GM12878 (cell line): ENCODE measurements at regions not wholly inside any gene's neighbourhood (a gene's known extent, or its start where the extent isn't known, plus 50 kb on each side); places are given as distances from the start of the nearest gene placed in this dataset.

Experiments
- ATAC-seq: fragments of 200-7000 bp; cut with Tn5 transposase; 3 replicates; pipeline ENCODE4 v1.9.1; 2020; ENCODE audit warnings: mild to moderate bottlenecking, moderate library complexity
- BruUV-seq: library from RNA; stranded (reverse); fragments of 400-500 nt; replicated peaks from 2 replicates; lab custom pipeline; 2021; lab: Mats Ljungman, UMichigan
- CTCF ChIA-PET: fragments of 300-600 bp; sonication (Branson Sonifier 250); formaldehyde crosslinking; extraction: SDS; loops from one replicate; lab custom pipeline; 2021; ENCODE audit warnings: inconsistent platforms; lab: Yijun Ruan, JAX
- POLR2A ChIA-PET: fragments of 350-600 bp; formaldehyde crosslinking; extraction: SDS; loops from one replicate; lab custom pipeline; 2021; ENCODE audit warnings: inconsistent platforms; lab: Charles Lee
- RAD21 ChIA-PET: fragments of 300-600 bp; sonication (Branson Sonifier 250); formaldehyde crosslinking; loops from one replicate; lab custom pipeline; 2023; ENCODE audit warnings: antibody characterized with exemption; ENCODE audit not compliant: unreplicated experiment; lab: Charles Lee
- SMC1A ChIA-PET: fragments of 300-600 bp; sonication (Branson Sonifier 250); formaldehyde crosslinking; loops from one replicate; lab custom pipeline; 2023; ENCODE audit not compliant: unreplicated experiment, uncharacterized antibody; lab: Charles Lee
- DNase-seq: peaks from one replicate; pipeline ENCODE4 v3.0.0-alpha.2; 2011; ENCODE audit warnings: low read depth, low spot score
- FAIRE-seq: peaks from 3 replicates; lab custom pipeline; 2011; peaks lifted over from hg19 to GRCh38; lab: Jason Lieb, UNC
- H2AFZ ChIP-seq: 2 replicates; pipeline ENCODE4 v1.6.0; 2011; ENCODE audit warnings: low read depth, low read length, control low read depth; ENCODE audit not compliant: control insufficient read depth
- H3K27ac ChIP-seq: 2 replicates; pipeline ENCODE4 v1.5.1; 2011; ENCODE audit warnings: control low read depth; ENCODE audit not compliant: control insufficient read depth, insufficient read depth
- H3K27me3 ChIP-seq, 2 experiments: replicated peaks in 1 of 2; 2 replicates each; pipeline versions ENCODE4 v1.6.0 to v1.6.1; 2011; ENCODE audit warnings: low read length in 1 of 2; ENCODE audit not compliant: control insufficient read depth in 2 of 2, insufficient read depth in 2 of 2
- H3K36me3 ChIP-seq, 2 experiments: 2 replicates each; pipeline ENCODE4 v1.5.1; 2011; ENCODE audit warnings: low read length in 1 of 2; ENCODE audit not compliant: control insufficient read depth in 2 of 2, insufficient read depth in 2 of 2
- H3K4me1 ChIP-seq: 2 replicates; pipeline ENCODE4 v1.6.1; 2011; ENCODE audit warnings: mild to moderate bottlenecking, low read length, moderate library complexity, mixed read lengths; ENCODE audit not compliant: control insufficient read depth, insufficient read depth
- H3K4me2 ChIP-seq: 2 replicates; pipeline ENCODE4 v1.6.0; 2011; ENCODE audit warnings: control low read depth; ENCODE audit not compliant: control insufficient read depth, insufficient read depth
- H3K4me3 ChIP-seq: fragments of 200-600 bp; sonication (generic); 2 replicates; pipeline ENCODE4 v1.5.1; 2016
- H3K79me2 ChIP-seq: 2 replicates; pipeline ENCODE4 v1.6.0; 2011; ENCODE audit warnings: low read length; ENCODE audit not compliant: control insufficient read depth, insufficient read depth
- H3K9ac ChIP-seq: 2 replicates; pipeline ENCODE4 v1.8.0; 2011; ENCODE audit warnings: low read length, control low read depth, mixed read lengths; ENCODE audit not compliant: control insufficient read depth, insufficient read depth
- H3K9me3 ChIP-seq: replicated peaks from 3 replicates; pipeline ENCODE4 v1.5.1; 2011; ENCODE audit warnings: mild to moderate bottlenecking, low read length; ENCODE audit not compliant: control insufficient read depth, insufficient read depth
- H4K20me1 ChIP-seq: 2 replicates; pipeline ENCODE4 v1.6.0; 2011; ENCODE audit not compliant: control insufficient read depth, insufficient read depth
- ATF7 ChIP-seq: fragments of 450-650 bp; IDR thresholded peaks from 2 replicates; pipeline ENCODE4 v1.6.1; 2016; ENCODE audit warnings: low read depth, mild to moderate bottlenecking
- HCFC1 ChIP-seq: fragments of 150-350 bp; IDR thresholded peaks from 2 replicates; pipeline ENCODE4 v1.6.1; 2014; ENCODE audit warnings: low read length
- JUNB ChIP-seq: IDR thresholded peaks from 2 replicates; pipeline ENCODE4 v1.6.1; 2016; ENCODE audit warnings: antibody characterized with exemption, mild to moderate bottlenecking
- MXI1 ChIP-seq: fragments of 150-350 bp; IDR thresholded peaks from 2 replicates; pipeline ENCODE4 v1.6.1; 2011; ENCODE audit warnings: low read depth, mild to moderate bottlenecking, inconsistent platforms, low read length, improper control_type of control experiment
- MYC ChIP-seq: IDR thresholded peaks from 2 replicates; pipeline ENCODE4 v1.6.1; 2011; ENCODE audit warnings: mild to moderate bottlenecking, low read length, moderate library complexity, inconsistent platforms; ENCODE audit not compliant: insufficient read depth, insufficient replicate concordance, insufficient read length, severe bottlenecking
- NBN ChIP-seq: fragments of 450-650 bp; IDR thresholded peaks from 2 replicates; pipeline ENCODE4 v1.6.1; 2016
- NR2C2 ChIP-seq: IDR thresholded peaks from 2 replicates; pipeline ENCODE4 v1.6.1; 2011; ENCODE audit warnings: borderline replicate concordance, low read depth; ENCODE audit not compliant: control insufficient read depth, insufficient read length
- SMARCA5 ChIP-seq: fragments of 450-650 bp; IDR thresholded peaks from 2 replicates; pipeline ENCODE4 v1.6.1; 2017; ENCODE audit warnings: mild to moderate bottlenecking
- SUZ12 ChIP-seq: fragments of 200-600 bp; sonication (generic); IDR thresholded peaks from one replicate; pipeline ENCODE4 v1.6.1; 2018; ENCODE audit warnings: antibody characterized with exemption, mild to moderate bottlenecking; ENCODE audit not compliant: unreplicated experiment
- TAF1 ChIP-seq: IDR thresholded peaks from 2 replicates; pipeline ENCODE4 v1.6.1; 2011; ENCODE audit warnings: mild to moderate bottlenecking, low read depth, low read length, borderline replicate concordance
- TCF7 ChIP-seq: IDR thresholded peaks from 2 replicates; pipeline ENCODE4 v1.6.1; 2014; ENCODE audit warnings: antibody characterized with exemption, borderline replicate concordance
- ZNF24 ChIP-seq: fragments of 450-650 bp; IDR thresholded peaks from 2 replicates; pipeline ENCODE4 v1.6.1; 2017; ENCODE audit warnings: antibody characterized with exemption, mild to moderate bottlenecking
- ZNF622 ChIP-seq: fragments of 450-650 bp; IDR thresholded peaks from 2 replicates; pipeline ENCODE4 v1.6.1; 2017; ENCODE audit warnings: mild to moderate bottlenecking, inconsistent platforms
- ZZZ3 ChIP-seq: IDR thresholded peaks from 2 replicates; pipeline ENCODE4 v1.6.1; 2011; ENCODE audit warnings: low read depth; ENCODE audit not compliant: control insufficient read depth, insufficient read length
- WGBS: methylation state at CpG from one replicate; pipeline ENCODE4 v1.1.6; 2016; ENCODE audit warnings: low lambda C conversion rate; ENCODE audit not compliant: insufficient replicate concordance, insufficient coverage; ENCODE audit errors: missing lambda C conversion rate; 5-methylcytosine and 5-hydroxymethylcytosine counted together
- in situ Hi-C: fragments of 300-500 bp; cut with MboI; formaldehyde crosslinking; loops from 9 replicates; pipeline ENCODE4 v1.14.3; 2018; ENCODE audit warnings: mixed read lengths
- intact Hi-C: fragments of 100-400 bp; cut with micrococcal nuclease; formaldehyde crosslinking; loops from one replicate; pipeline ENCODE4 v1.14.2; 2022; ENCODE audit not compliant: unreplicated experiment
- TF ChIP-seq, protein P1 (sequence below): fragments of 150-350 bp; IDR thresholded peaks from 2 replicates; pipeline ENCODE4 v1.6.1; 2014; ENCODE audit warnings: mild to moderate bottlenecking, low read depth, low read length
- TF ChIP-seq, protein P2 (sequence below): IDR thresholded peaks from 2 replicates; pipeline ENCODE4 v1.6.1; 2011; ENCODE audit warnings: borderline replicate concordance, low read depth, mild to moderate bottlenecking, moderate library complexity, mixed read lengths, low read length; ENCODE audit not compliant: insufficient read depth; ENCODE audit errors: extremely low read length
- TF ChIP-seq, protein P3 (sequence below): fragments of 450-650 bp; IDR thresholded peaks from 2 replicates; pipeline ENCODE4 v1.6.1; 2017; ENCODE audit warnings: mild to moderate bottlenecking
- TF ChIP-seq, protein P4 (sequence below): IDR thresholded peaks from 2 replicates; pipeline ENCODE4 v1.6.1; 2012; ENCODE audit warnings: mild to moderate bottlenecking, low read depth, low read length

DNA sequence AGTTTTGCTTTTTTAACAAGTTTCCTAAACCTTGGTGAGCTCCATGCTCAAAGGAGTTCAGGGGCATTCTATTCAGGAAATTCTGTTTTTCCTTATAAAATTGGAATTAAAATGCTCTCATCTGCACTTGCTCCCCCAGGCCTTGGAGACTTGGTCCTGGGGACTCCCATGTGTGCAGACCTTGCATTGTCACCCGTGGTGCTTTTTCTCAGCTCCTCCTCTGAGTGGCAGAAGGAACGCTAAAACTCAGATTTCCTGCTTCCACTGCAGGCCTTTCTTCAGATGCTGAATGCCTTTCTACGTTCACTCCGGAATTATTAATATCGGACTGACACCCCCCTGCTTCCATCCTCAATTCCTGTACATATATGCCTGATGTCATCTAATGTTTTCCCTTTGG, 248.7 kb upstream of the RREB1 start:
- H3K9me3 ChIP-seq: no peaks in the 10 kb centered on the region
- H3K79me2 ChIP-seq: no peaks in the 10 kb centered on the region
- in situ Hi-C loops (no loop called here), intact Hi-C loops (loop anchor here (5.0 kb wide), 2 partner anchors 42 to 57 kb away; no protein-coding TSS in a partner anchor)
- BruUV-seq: no TSS peak
- no peak overlapping the region for H2AFZ ChIP-seq
- no peak overlapping the region for H3K27ac ChIP-seq
- CTCF ChIA-PET: interaction anchor here (0.8 kb wide), 1 partner anchor 32 kb away, joined by 3 read pairs; no protein-coding TSS in a partner anchor
- H3K4me1 ChIP-seq: peaks cover 14% of the 10 kb centered on the region
- no peak overlapping the region for H3K4me3 ChIP-seq
- no peak for DNase-seq
- H3K9ac ChIP-seq: no peak overlapping the region
- 83% methylated on average over 5 of the region's 5 CpGs for WGBS
- ATAC-seq: no peak
- H3K36me3 ChIP-seq: no peaks in the 10 kb centered on the region
- no peak overlapping the region for H3K4me2 ChIP-seq
- RAD21 ChIA-PET: no interaction called here
- no peaks in the 10 kb centered on the region for H4K20me1 ChIP-seq
- no peaks in the 10 kb centered on the region for H3K27me3 ChIP-seq
- POLR2A ChIA-PET: no interaction called here
- FAIRE-seq: no peak
- SMC1A ChIA-PET: interaction anchor here (0.6 to 3.5 kb wide), 4 partner anchors 10 to 56 kb away, joined by 3 to 12 read pairs (median 3); no protein-coding TSS in a partner anchor
- TF ChIP-seq NR2C2 (no peak), NBN (no peak), TAF1 (no peak), ATF7 (no peak), MYC (no peak), TCF7 (no peak), ZNF24 (no peak), MXI1 (no peak), SMARCA5 (no peak), ZZZ3 (no peak), HCFC1 (no peak), SUZ12 (no peak), ZNF622 (no peak), JUNB (no peak)
- TF ChIP-seq, protein P1, sequence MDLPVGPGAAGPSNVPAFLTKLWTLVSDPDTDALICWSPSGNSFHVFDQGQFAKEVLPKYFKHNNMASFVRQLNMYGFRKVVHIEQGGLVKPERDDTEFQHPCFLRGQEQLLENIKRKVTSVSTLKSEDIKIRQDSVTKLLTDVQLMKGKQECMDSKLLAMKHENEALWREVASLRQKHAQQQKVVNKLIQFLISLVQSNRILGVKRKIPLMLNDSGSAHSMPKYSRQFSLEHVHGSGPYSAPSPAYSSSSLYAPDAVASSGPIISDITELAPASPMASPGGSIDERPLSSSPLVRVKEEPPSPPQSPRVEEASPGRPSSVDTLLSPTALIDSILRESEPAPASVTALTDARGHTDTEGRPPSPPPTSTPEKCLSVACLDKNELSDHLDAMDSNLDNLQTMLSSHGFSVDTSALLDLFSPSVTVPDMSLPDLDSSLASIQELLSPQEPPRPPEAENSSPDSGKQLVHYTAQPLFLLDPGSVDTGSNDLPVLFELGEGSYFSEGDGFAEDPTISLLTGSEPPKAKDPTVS: no peak
- TF ChIP-seq, protein P2, sequence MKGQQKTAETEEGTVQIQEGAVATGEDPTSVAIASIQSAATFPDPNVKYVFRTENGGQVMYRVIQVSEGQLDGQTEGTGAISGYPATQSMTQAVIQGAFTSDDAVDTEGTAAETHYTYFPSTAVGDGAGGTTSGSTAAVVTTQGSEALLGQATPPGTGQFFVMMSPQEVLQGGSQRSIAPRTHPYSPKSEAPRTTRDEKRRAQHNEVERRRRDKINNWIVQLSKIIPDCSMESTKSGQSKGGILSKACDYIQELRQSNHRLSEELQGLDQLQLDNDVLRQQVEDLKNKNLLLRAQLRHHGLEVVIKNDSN: no peak
- TF ChIP-seq, protein P3, sequence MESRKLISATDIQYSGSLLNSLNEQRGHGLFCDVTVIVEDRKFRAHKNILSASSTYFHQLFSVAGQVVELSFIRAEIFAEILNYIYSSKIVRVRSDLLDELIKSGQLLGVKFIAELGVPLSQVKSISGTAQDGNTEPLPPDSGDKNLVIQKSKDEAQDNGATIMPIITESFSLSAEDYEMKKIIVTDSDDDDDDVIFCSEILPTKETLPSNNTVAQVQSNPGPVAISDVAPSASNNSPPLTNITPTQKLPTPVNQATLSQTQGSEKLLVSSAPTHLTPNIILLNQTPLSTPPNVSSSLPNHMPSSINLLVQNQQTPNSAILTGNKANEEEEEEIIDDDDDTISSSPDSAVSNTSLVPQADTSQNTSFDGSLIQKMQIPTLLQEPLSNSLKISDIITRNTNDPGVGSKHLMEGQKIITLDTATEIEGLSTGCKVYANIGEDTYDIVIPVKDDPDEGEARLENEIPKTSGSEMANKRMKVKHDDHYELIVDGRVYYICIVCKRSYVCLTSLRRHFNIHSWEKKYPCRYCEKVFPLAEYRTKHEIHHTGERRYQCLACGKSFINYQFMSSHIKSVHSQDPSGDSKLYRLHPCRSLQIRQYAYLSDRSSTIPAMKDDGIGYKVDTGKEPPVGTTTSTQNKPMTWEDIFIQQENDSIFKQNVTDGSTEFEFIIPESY: no peak
- TF ChIP-seq, protein P4, sequence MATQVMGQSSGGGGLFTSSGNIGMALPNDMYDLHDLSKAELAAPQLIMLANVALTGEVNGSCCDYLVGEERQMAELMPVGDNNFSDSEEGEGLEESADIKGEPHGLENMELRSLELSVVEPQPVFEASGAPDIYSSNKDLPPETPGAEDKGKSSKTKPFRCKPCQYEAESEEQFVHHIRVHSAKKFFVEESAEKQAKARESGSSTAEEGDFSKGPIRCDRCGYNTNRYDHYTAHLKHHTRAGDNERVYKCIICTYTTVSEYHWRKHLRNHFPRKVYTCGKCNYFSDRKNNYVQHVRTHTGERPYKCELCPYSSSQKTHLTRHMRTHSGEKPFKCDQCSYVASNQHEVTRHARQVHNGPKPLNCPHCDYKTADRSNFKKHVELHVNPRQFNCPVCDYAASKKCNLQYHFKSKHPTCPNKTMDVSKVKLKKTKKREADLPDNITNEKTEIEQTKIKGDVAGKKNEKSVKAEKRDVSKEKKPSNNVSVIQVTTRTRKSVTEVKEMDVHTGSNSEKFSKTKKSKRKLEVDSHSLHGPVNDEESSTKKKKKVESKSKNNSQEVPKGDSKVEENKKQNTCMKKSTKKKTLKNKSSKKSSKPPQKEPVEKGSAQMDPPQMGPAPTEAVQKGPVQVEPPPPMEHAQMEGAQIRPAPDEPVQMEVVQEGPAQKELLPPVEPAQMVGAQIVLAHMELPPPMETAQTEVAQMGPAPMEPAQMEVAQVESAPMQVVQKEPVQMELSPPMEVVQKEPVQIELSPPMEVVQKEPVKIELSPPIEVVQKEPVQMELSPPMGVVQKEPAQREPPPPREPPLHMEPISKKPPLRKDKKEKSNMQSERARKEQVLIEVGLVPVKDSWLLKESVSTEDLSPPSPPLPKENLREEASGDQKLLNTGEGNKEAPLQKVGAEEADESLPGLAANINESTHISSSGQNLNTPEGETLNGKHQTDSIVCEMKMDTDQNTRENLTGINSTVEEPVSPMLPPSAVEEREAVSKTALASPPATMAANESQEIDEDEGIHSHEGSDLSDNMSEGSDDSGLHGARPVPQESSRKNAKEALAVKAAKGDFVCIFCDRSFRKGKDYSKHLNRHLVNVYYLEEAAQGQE: no peak
